WTC11 (cell line): ENCODE measurements at regions not wholly inside any gene's neighbourhood (a gene's known extent, or its start where the extent isn't known, plus 50 kb on each side); places are given as distances from the start of the nearest gene placed in this dataset.

Experiments
- ATF2 ChIP-seq: sonication (generic); formaldehyde crosslinking; IDR thresholded peaks from 2 replicates; pipeline ENCODE4 v1.8.1; 2022; ENCODE audit warnings: low read depth, missing genetic modification reagents, borderline replicate concordance
- CREB1 ChIP-seq: sonication (generic); formaldehyde crosslinking; IDR thresholded peaks from 2 replicates; pipeline ENCODE4 v1.8.0; 2023; ENCODE audit warnings: mild to moderate bottlenecking, missing genetic modification reagents
- CTCF ChIP-seq: fragments of 200-600 bp; IDR thresholded peaks from 2 replicates; pipeline ENCODE4 v1.8.0; 2022; ENCODE audit warnings: antibody characterized with exemption
- JUN ChIP-seq: sonication (generic); formaldehyde crosslinking; IDR thresholded peaks from 2 replicates; pipeline ENCODE4 v1.8.0; 2023; ENCODE audit warnings: mild to moderate bottlenecking, missing genetic modification reagents
- MAX ChIP-seq: sonication (generic); formaldehyde crosslinking; IDR thresholded peaks from 2 replicates; pipeline ENCODE4 v1.8.0; 2022; ENCODE audit warnings: mild to moderate bottlenecking, missing genetic modification reagents
- ZBTB43 ChIP-seq: sonication (generic); formaldehyde crosslinking; IDR thresholded peaks from 2 replicates; pipeline ENCODE4 v1.8.1; 2023; ENCODE audit warnings: mild to moderate bottlenecking, missing genetic modification reagents

GRCh38 chr9:75601280-75601679 is 289.2 kb upstream of the PCSK5 start:
- TF ChIP-seq CREB1 (CRISPR knock-in tag), result no peak
- no peak for TF ChIP-seq MAX (CRISPR knock-in tag)
- no peak for TF ChIP-seq ZBTB43 (CRISPR knock-in tag)
- no peak for TF ChIP-seq JUN (CRISPR knock-in tag)
- no peak for TF ChIP-seq ATF2
- TF ChIP-seq CTCF, result no peak
